COLO668 (cell line): ENCODE measurements at regions not wholly inside any gene's neighbourhood (a gene's known extent, or its start where the extent isn't known, plus 50 kb on each side); places are given as distances from the start of the nearest gene placed in this dataset.
"Not testable (repeated sequence)": the region's sequence is repeated elsewhere in the genome, so short reads cannot be mapped to it uniquely, and the experiment has no call there.

Experiments used
- DNase-seq: peaks from one replicate; lab custom pipeline; 2025; ENCODE audit not compliant: unreplicated experiment; lab: John Stamatoyannopoulos, UW

- no peak for DNase-seq
Measured at GRCh38 chr15:79157631-79158592, 67.3 kb upstream of the RASGRF1 start.

GRCh38 chr15:79156704-79157375, 66.3 kb upstream of the RASGRF1 start:
- no peak for DNase-seq

GRCh38 chr15:79154483-79155135, 64.0 kb upstream of the RASGRF1 start:
- no peak for DNase-seq

GRCh38 chr15:79144290-79144689, 53.7 kb upstream of the RASGRF1 start:
- DNase-seq: not testable (repeated sequence)

GRCh38 chr15:79140846-79141570, 50.4 kb upstream of the RASGRF1 start:
- no peak for DNase-seq
